DND-41 (cell line): ENCODE measurements at regions not wholly inside any gene's neighbourhood (a gene's known extent, or its start where the extent isn't known, plus 50 kb on each side); places are given as distances from the start of the nearest gene placed in this dataset.

Experiments used
- CTCF ChIP-seq: IDR thresholded peaks from 2 replicates; pipeline ENCODE4 v1.5.1; 2012; ENCODE audit warnings: borderline replicate concordance, low read length, moderate library complexity, mild to moderate bottlenecking; ENCODE audit not compliant: poor library complexity, severe bottlenecking; ENCODE audit errors: extremely low read depth
- EZH2 ChIP-seq: IDR thresholded peaks from 3 replicates; pipeline ENCODE4 v1.6.1; 2012; ENCODE audit warnings: borderline replicate concordance, low read depth, mild to moderate bottlenecking, moderate library complexity, low read length, inconsistent platforms; ENCODE audit not compliant: severe bottlenecking

GRCh38 chr2:41180387-41180786 lies 728.5 kb upstream of the SLC8A1 start:
- TF ChIP-seq CTCF (no peak), EZH2 (no peak)
